MCF 10A (cell line): ENCODE measurements at regions not wholly inside any gene's neighbourhood (a gene's known extent, or its start where the extent isn't known, plus 50 kb on each side); places are given as distances from the start of the nearest gene placed in this dataset.

Experiments
- BruUV-seq: library from RNA; stranded (reverse); fragments of 400-500 nt; replicated peaks from 2 replicates; lab custom pipeline; 2021; lab: Mats Ljungman, UMichigan
- CTCF ChIA-PET: fragments of 300-600 bp; sonication (Branson Sonifier 250); formaldehyde crosslinking; extraction: SDS; loops from one replicate; lab custom pipeline; 2021; ENCODE audit warnings: antibody characterized with exemption, inconsistent platforms; lab: Yijun Ruan, JAX
- POLR2A ChIA-PET: fragments of 300-600, 350-650 bp; sonication (Branson Sonifier 250); formaldehyde crosslinking; extraction: SDS; loops from one replicate; lab custom pipeline; 2020; ENCODE audit warnings: antibody characterized with exemption, inconsistent platforms; lab: Yijun Ruan, JAX
- DNase-seq: peaks from one replicate; pipeline ENCODE4 v3.0.0-alpha.2; 2018; ENCODE audit not compliant: unreplicated experiment
- H3K27ac Mint-ChIP-seq: one replicate; pipeline ENCODE4 v1.8.0; 2022; ENCODE audit warnings: mild to moderate bottlenecking, low read depth, mixed read lengths; ENCODE audit not compliant: unreplicated experiment
- H3K27me3 Mint-ChIP-seq: one replicate; pipeline ENCODE4 v1.8.0; 2022; ENCODE audit warnings: mixed read lengths; ENCODE audit not compliant: insufficient read depth, unreplicated experiment
- H3K36me3 Mint-ChIP-seq: one replicate; pipeline ENCODE4 v1.8.0; 2022; ENCODE audit warnings: mild to moderate bottlenecking, moderate library complexity, mixed read lengths; ENCODE audit not compliant: insufficient read depth, unreplicated experiment
- H3K4me1 Mint-ChIP-seq: one replicate; pipeline ENCODE4 v1.8.0; 2022; ENCODE audit warnings: mixed read lengths; ENCODE audit not compliant: insufficient read depth, unreplicated experiment
- H3K4me3 Mint-ChIP-seq: one replicate; pipeline ENCODE4 v1.8.0; 2022; ENCODE audit warnings: mild to moderate bottlenecking, moderate library complexity, mixed read lengths; ENCODE audit not compliant: unreplicated experiment
- H3K9me3 Mint-ChIP-seq: one replicate; pipeline ENCODE4 v1.8.0; 2022; ENCODE audit warnings: mixed read lengths; ENCODE audit not compliant: unreplicated experiment
- intact Hi-C: fragments of 100-400 bp; cut with micrococcal nuclease; formaldehyde crosslinking; loops from 2 replicates; pipeline ENCODE4 v1.14.1; 2022
- TF ChIP-seq, protein P1 (sequence below): fragments of 200-600 bp; IDR thresholded peaks from one replicate; pipeline ENCODE4 v1.8.0; 2022; ENCODE audit warnings: antibody characterized with exemption, mild to moderate bottlenecking; ENCODE audit not compliant: unreplicated experiment

DNA sequence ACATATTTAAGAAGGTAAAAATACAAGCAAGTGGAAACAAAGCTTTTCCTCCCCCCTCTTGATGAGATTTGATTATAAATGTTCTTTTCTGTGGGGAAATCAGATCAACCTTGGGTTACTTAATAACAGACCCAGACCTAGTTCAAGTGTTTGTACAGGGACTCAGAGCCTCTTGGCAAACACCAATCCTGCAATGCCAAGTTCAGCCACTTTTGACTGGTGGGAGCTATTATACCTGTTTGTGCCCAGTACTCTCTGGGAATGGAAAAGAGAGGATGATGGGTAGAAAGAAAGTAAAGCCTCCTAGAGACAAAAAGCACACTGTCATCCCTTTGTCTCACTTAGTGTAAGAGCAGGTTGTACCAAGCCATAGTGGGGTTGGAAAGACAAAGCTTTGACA is 63.8 kb upstream of the EPHA4 start:
- Mint-ChIP-seq H3K9me3 (no peaks in the 10 kb centered on the region), H3K4me3 (no peak overlapping the region), H3K4me1 (no peaks in the 10 kb centered on the region), H3K27ac (no peak overlapping the region), H3K27me3 (no peaks in the 10 kb centered on the region), H3K36me3 (no peaks in the 10 kb centered on the region)
- ChIA-PET POLR2A (no interaction called here), CTCF (no interaction called here)
- DNase-seq = peak; percentile 36
- intact Hi-C loops = no loop called here
- TF ChIP-seq, protein P1, sequence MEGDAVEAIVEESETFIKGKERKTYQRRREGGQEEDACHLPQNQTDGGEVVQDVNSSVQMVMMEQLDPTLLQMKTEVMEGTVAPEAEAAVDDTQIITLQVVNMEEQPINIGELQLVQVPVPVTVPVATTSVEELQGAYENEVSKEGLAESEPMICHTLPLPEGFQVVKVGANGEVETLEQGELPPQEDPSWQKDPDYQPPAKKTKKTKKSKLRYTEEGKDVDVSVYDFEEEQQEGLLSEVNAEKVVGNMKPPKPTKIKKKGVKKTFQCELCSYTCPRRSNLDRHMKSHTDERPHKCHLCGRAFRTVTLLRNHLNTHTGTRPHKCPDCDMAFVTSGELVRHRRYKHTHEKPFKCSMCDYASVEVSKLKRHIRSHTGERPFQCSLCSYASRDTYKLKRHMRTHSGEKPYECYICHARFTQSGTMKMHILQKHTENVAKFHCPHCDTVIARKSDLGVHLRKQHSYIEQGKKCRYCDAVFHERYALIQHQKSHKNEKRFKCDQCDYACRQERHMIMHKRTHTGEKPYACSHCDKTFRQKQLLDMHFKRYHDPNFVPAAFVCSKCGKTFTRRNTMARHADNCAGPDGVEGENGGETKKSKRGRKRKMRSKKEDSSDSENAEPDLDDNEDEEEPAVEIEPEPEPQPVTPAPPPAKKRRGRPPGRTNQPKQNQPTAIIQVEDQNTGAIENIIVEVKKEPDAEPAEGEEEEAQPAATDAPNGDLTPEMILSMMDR = no peak
- no TSS peak for BruUV-seq

GRCh38 chr2:221629468-221629867 is 57.4 kb upstream of the EPHA4 start:
- Mint-ChIP-seq H3K4me1 (peaks cover 13% of the 10 kb centered on the region), H3K36me3 (no peaks in the 10 kb centered on the region), H3K27me3 (no peaks in the 10 kb centered on the region), H3K9me3 (no peaks in the 10 kb centered on the region), H3K4me3 (no peak overlapping the region), H3K27ac (no peak overlapping the region)
- TF ChIP-seq, protein P1 = no peak
- intact Hi-C loops = no loop called here
- peak; percentile 60 for DNase-seq
- CTCF ChIA-PET = interaction anchor here (0.6 kb wide), 2 partner anchors 410 to 910 kb away, joined by 4 read pairs; no protein-coding TSS in a partner anchor
- BruUV-seq = no TSS peak
- POLR2A ChIA-PET = interaction anchor here (0.8 kb wide), 1 partner anchor 12 kb away, joined by 3 read pairs; no protein-coding TSS in a partner anchor

DNA sequence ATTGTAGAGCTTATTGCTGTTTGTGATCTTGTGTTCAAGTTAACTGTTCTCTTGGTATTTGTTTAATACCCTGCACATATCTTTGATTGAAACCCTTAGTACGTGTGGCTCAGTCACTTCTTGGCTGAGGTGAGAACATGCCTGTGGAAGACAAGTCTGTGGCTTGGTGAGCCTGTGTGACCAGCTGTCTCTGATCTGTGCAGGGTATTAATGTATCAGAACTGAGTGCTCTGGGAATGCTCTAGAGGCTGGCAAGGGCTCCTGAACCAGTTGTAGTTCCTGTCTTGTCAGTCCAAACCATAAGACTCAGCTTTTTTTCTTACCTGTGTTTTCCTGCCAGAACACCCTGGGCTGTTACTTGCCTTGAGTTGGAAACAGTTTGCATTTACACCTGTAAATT is 52.4 kb upstream of the EPHA4 start:
- intact Hi-C loops = no loop called here

More for the DNA sequence above, 52.4 kb upstream of the EPHA4 start:
- ChIA-PET CTCF (no interaction called here), POLR2A (interaction anchor here (0.6 kb wide), 1 partner anchor 1940 kb away, joined by 4 read pairs; no protein-coding TSS in a partner anchor)
- no TSS peak for BruUV-seq
- H3K27me3 Mint-ChIP-seq = no peaks in the 10 kb centered on the region
- no peaks in the 10 kb centered on the region for H3K36me3 Mint-ChIP-seq
- H3K4me1 Mint-ChIP-seq = peaks cover 1% of the 10 kb centered on the region
- TF ChIP-seq, protein P1 = no peak
- DNase-seq = no peak
- H3K27ac Mint-ChIP-seq = no peak overlapping the region
- H3K9me3 Mint-ChIP-seq = no peaks in the 10 kb centered on the region
- H3K4me3 Mint-ChIP-seq = no peak overlapping the region
